Hepatocyte (in vitro differentiated cells): ENCODE measurements at regions not wholly inside any gene's neighbourhood (a gene's known extent, or its start where the extent isn't known, plus 50 kb on each side); places are given as distances from the start of the nearest gene placed in this dataset.

ENCODE experiments used
- DNase-seq: peaks from one replicate; pipeline ENCODE4 v3.0.0-alpha.2; 2016; ENCODE audit warnings: low spot score
- H2AFZ ChIP-seq: fragments of 200-600 bp; sonication (generic); 2 replicates; pipeline ENCODE4 v1.6.0; 2016; ENCODE audit warnings: antibody characterized with exemption, mild to moderate bottlenecking
- H3K27ac ChIP-seq: fragments of 200-600 bp; sonication (generic); 2 replicates; pipeline ENCODE4 v1.5.1; 2016; ENCODE audit warnings: mild to moderate bottlenecking
- H3K27me3 ChIP-seq: fragments of 200-600 bp; sonication (generic); 2 replicates; pipeline ENCODE4 v1.6.1; 2016
- H3K36me3 ChIP-seq: fragments of 200-600 bp; sonication (generic); replicated peaks from 2 replicates; pipeline ENCODE4 v1.5.1; 2016; ENCODE audit warnings: low read depth; ENCODE audit not compliant: insufficient read depth
- H3K4me1 ChIP-seq: fragments of 200-600 bp; sonication (generic); 2 replicates; pipeline ENCODE4 v1.5.1; 2016; ENCODE audit warnings: mild to moderate bottlenecking, moderate library complexity; ENCODE audit not compliant: insufficient read depth
- H3K4me2 ChIP-seq: fragments of 200-600 bp; sonication (generic); 2 replicates; pipeline ENCODE4 v1.6.0; 2016
- H3K4me3 ChIP-seq: fragments of 200-600 bp; sonication (generic); 2 replicates; pipeline ENCODE4 v1.5.1; 2016; ENCODE audit warnings: mild to moderate bottlenecking
- H3K79me2 ChIP-seq: fragments of 200-600 bp; sonication (generic); 2 replicates; pipeline ENCODE4 v1.6.0; 2017; ENCODE audit warnings: mild to moderate bottlenecking
- H3K9me2 ChIP-seq: fragments of 200-600 bp; sonication (generic); replicated peaks from 2 replicates; pipeline ENCODE4 v1.6.0; 2017; ENCODE audit warnings: mild to moderate bottlenecking; ENCODE audit not compliant: insufficient read depth
- H3K9me3 ChIP-seq: fragments of 200-600 bp; sonication (generic); 2 replicates; pipeline ENCODE4 v1.5.1; 2016; ENCODE audit warnings: low read depth, mild to moderate bottlenecking
- H4K20me1 ChIP-seq: fragments of 200-600 bp; sonication (generic); 2 replicates; pipeline ENCODE4 v1.6.0; 2016; ENCODE audit warnings: mild to moderate bottlenecking; ENCODE audit not compliant: insufficient read depth, poor library complexity, severe bottlenecking
- CTCF ChIP-seq: fragments of 200-600 bp; sonication (generic); IDR thresholded peaks from 2 replicates; pipeline ENCODE4 v1.5.1; 2016; ENCODE audit warnings: antibody characterized with exemption, mild to moderate bottlenecking; ENCODE audit not compliant: poor library complexity
- EZH2 ChIP-seq: fragments of 200-600 bp; sonication (generic); IDR thresholded peaks from 2 replicates; pipeline ENCODE4 v1.6.1; 2016; ENCODE audit warnings: antibody characterized with exemption, mild to moderate bottlenecking, borderline replicate concordance
- EZH2phosphoT487 ChIP-seq: fragments of 200-600 bp; sonication (generic); IDR thresholded peaks from one replicate; pipeline ENCODE4 v1.6.1; 2018; ENCODE audit warnings: antibody characterized with exemption, mild to moderate bottlenecking, low read depth, moderate library complexity; ENCODE audit not compliant: unreplicated experiment, severe bottlenecking
- WGBS: methylation state at CpG from one replicate; pipeline ENCODE4 v1.1.6; 2016; ENCODE audit warnings: low lambda C conversion rate; ENCODE audit errors: missing lambda C conversion rate; 5-methylcytosine and 5-hydroxymethylcytosine counted together

GRCh38 chrX:40891798-40892197 lies 156.5 kb upstream of the MED14 start:
- no peak for DNase-seq
- Histone ChIP-seq H2AFZ (no peak overlapping the region), H3K4me2 (no peak overlapping the region)

GRCh38 chrX:40893251-40893910 lies 158.0 kb upstream of the MED14 start:
- H3K27me3 ChIP-seq = no peaks in the 10 kb centered on the region
- TF ChIP-seq EZH2 (no peak), CTCF (no peak), EZH2phosphoT487 (no peak)
- H3K27ac ChIP-seq = no peak overlapping the region

More at GRCh38 chrX:40891798-40892197, 156.5 kb upstream of the MED14 start:
- Histone ChIP-seq H4K20me1 (no peaks in the 10 kb centered on the region), H3K4me1 (no peaks in the 10 kb centered on the region), H3K9me3 (no peaks in the 10 kb centered on the region), H3K79me2 (no peaks in the 10 kb centered on the region), H3K27me3 (no peaks in the 10 kb centered on the region), H3K4me3 (no peak overlapping the region), H3K36me3 (no peaks in the 10 kb centered on the region), H3K27ac (no peak overlapping the region), H3K9me2 (no peaks in the 10 kb centered on the region)
- TF ChIP-seq EZH2 (no peak), CTCF (no peak), EZH2phosphoT487 (no peak)

GRCh38 chrX:40895246-40895645 lies 159.9 kb upstream of the MED14 start:
- Histone ChIP-seq H4K20me1 (no peaks in the 10 kb centered on the region), H3K9me3 (no peaks in the 10 kb centered on the region), H3K4me3 (no peak overlapping the region), H3K36me3 (no peaks in the 10 kb centered on the region), H3K27me3 (no peaks in the 10 kb centered on the region), H3K4me1 (no peaks in the 10 kb centered on the region), H2AFZ (no peak overlapping the region), H3K79me2 (no peaks in the 10 kb centered on the region), H3K9me2 (no peaks in the 10 kb centered on the region), H3K4me2 (no peak overlapping the region), H3K27ac (no peak overlapping the region)
- 86% methylated on average over 3 of the region's 3 CpGs for WGBS
- no peak for TF ChIP-seq EZH2
- TF ChIP-seq CTCF = no peak
- TF ChIP-seq EZH2phosphoT487 = no peak
- no peak for DNase-seq

More at GRCh38 chrX:40893251-40893910, 158.0 kb upstream of the MED14 start:
- Histone ChIP-seq H3K79me2 (no peaks in the 10 kb centered on the region), H3K9me2 (no peaks in the 10 kb centered on the region), H3K4me2 (no peak overlapping the region), H3K9me3 (no peaks in the 10 kb centered on the region), H2AFZ (no peak overlapping the region), H3K4me3 (no peak overlapping the region), H3K4me1 (no peaks in the 10 kb centered on the region), H4K20me1 (no peaks in the 10 kb centered on the region), H3K36me3 (no peaks in the 10 kb centered on the region)
- WGBS = 82% methylated on average over 6 of the region's 6 CpGs
- no peak for DNase-seq
